Activated CD4-positive, alpha-beta T cell treated with anti-CD3 and anti-CD28 coated beads, Interleukin-10, Interleukin-2, amounts not matched to agents 100 ng/mL and 50 ng/mL, durations not matched to agents 16 hours and 8 hours (primary cell): ENCODE measurements at regions not wholly inside any gene's neighbourhood (a gene's known extent, or its start where the extent isn't known, plus 50 kb on each side); places are given as distances from the start of the nearest gene placed in this dataset.
A peak's percentile ranks its signal among the peaks of the same experiment; 100 is the strongest.
"Not testable (repeated sequence)": the region's sequence is repeated elsewhere in the genome, so short reads cannot be mapped to it uniquely, and the experiment has no call there.

ENCODE experiments used
- DNase-seq: peaks from one replicate; pipeline ENCODE4 v3.0.0-alpha.2; 2020

DNA sequence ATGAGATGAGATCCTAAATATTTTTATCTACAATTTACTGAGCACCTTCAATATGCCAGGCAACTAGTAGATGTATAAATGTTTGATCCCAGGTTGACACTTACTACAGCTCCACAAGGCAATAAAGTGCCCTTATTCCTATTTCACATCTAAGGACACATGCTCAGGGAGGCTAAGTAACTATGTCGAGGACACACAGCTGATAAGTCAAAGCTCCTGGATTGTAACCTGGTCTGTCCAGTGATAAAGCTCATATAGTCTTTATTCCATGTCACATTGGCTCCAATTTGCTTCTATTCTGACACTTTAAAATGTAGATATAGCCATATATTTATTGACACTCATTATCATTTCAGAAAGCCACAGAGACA, 93.8 kb upstream of the BMAL1 start:
- no peak for DNase-seq

DNA sequence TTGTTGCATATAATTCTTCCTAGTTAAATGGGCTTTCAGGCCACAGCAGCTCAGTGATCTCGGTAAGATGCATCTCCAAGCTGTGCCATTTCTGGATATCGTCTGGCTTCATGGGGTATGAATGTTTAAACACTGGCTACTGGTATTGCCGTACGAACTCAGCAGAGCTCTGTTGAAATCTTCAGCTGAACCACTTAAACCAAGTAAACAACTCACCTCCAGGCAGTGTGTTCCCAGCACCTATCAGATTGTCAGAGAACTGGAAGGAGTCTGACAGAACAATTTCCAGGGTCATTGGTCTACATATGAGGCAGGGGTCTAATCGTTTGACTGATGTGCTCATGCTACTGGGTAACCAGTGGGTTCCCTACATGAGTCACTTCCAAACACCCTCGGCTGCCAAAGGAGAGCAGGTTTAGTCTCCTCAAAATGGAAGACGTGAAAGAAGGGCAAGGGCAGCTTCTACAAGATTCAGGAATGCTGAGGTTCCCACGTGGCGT, 93.2 kb upstream of the BMAL1 start:
- DNase-seq, result no peak

DNA sequence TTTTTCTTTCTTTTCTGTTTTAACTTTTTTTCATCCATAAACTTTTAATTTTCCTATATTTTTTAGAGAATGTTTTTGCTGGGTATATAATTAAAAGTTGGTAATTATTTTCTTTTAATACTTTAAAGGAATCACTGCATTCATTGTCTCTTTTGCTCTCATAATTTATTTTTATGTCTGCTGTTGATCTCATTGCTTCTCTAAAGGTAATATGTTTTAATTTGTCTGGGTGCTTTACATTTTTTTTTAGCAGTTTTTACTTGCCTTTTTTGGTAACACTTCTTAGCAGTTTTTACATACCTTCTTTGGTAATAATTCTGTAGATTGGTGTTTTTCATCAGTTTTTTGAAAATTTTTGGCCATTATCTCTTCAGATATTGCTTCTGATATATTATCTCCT, 89.4 kb upstream of the BMAL1 start:
- DNase-seq, result no peak

DNA sequence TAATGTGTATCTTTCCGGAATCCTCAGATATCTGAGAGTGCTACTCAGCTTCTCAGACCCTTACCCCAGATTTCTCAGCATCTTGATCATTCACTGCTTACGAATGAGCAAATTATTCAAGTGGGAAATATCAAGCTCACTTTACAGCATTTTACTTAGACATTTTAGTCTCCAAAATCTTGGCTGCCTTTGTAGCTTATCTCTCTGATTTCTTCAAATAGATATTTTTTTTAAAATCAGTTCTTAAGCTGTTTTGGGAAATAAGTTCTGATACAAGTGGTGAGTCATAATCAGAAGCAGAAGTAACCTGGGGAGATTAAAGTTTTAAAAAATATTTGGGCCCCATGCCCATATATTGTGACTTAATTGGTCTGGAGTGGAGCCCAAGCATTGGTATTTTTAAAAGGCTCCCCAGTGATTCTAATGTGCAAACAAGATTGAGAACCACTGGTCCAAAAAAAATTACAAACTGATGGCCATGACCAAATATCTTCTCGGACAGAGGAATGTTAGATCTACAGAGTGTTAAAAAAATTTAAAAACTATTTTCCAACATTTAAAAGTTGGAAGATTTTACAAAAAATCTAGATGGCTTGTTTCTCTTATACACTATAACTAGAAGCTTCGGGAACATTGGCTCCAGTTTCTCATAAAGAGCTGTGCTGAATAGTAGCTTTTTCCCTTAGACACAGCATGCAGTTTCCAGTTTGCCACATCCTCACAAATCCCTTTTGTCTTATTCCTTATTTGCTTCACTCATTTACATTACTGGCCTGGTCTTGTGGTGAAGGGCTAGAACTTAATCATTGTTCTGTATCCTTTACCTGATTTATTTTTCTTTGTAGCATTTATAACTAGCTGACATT, 87.8 kb upstream of the BMAL1 start:
- no peak for DNase-seq

DNA sequence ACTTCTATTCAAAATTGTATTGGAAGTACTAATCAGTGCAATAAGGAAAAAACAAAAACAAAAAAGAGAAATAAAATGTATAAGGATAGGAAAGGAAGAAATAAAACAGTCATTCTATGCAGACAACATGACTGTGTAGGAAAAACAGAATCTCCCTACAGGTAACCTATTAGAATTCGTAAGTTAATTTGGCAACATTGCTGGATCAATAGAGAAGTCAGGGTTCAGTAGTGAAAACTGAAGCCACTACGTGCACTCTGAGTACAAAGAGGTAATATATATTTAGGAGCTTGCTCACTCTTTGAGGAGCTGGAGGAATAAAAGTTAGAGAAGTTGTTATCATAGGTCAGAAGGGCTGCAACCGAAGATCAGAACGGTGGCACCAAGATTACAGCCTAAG, 84.0 kb upstream of the BMAL1 start:
- no peak for DNase-seq

DNA sequence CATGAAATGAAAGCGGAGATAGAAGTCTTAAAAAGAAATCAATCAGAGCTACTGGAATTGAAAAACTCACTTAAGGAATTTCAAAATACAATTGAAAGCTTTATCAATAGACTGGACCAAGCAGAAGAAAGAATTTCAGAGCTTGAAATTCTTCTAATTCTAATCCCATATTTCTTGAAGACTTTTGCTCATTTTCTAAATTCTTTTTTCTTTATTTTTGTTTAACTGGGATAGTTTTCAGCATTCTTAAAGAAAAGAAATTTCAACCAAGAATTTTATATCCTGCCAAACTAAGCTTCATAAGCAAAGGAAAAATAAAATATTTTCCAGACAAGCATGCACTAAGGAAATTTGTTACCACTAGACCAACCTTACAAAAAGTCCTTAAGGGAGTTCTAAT, 80.2 kb upstream of the BMAL1 start:
- not testable (repeated sequence) for DNase-seq

DNA sequence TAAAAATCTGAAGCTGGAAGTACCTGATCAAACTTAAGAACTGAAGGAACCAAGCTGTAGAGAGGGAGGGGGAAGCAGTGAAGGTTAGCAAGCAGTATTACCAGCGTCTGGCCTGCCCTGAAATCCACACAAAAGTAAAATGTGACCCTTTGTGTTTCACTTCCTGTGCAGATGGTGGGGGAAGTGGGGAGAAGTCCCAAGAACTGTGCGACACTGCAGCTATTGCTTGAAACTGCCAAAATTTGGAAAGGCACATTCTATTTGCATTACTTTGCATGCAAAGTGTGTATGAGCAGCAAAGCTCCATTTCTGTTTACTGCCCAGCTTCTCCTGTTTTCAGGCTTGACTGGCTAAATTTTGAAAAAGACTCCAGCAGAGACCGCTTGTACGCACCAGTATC, 72.1 kb upstream of the BMAL1 start:
- peak; percentile 36 for DNase-seq

DNA sequence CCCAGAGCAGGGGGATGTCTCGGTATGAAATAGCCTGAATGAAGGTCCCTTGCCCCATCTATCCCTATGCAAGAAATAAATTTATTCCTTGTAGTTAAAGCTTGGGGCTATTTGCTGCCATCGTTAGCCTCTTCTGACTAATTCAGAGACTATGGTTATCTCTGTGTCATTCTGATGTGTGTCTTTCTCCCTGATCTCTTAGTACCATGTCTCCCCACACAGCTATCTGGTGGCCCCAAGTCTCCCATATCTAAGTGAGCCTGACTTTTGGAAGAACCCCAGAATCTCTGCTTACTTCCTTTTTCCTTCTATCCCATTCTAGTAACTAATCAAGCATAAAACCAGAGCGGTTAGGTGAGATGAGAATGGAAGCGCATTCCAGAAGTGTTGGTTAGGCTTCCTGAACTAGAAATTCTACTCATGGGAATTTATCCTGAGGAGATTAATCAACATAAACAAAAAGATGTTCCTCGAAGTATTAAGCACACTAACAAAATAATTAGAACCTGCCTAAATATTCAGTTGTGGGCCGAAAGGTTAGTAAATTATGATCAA, 71.4 kb upstream of the BMAL1 start:
- DNase-seq, result peak; percentile 55

DNA sequence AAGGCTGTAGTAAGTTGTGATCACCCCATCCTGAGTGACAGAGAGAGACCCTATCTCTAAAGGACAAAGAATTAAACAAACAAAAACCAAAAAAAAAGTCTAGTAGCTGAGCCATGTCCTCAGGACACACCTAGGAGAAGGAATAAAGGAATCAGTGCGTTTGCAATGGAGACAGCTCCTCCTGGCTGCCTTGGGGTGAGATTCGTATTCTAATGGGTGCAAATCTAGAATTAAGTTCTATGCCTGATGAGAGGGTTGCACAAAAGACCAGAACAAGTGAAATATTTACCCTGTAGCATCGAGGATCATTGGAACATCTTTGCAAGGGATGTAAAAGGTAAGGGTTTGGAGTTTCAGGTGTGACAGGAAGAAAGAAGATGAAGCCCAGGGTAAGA, 70.3 kb upstream of the BMAL1 start:
- no peak for DNase-seq

DNA sequence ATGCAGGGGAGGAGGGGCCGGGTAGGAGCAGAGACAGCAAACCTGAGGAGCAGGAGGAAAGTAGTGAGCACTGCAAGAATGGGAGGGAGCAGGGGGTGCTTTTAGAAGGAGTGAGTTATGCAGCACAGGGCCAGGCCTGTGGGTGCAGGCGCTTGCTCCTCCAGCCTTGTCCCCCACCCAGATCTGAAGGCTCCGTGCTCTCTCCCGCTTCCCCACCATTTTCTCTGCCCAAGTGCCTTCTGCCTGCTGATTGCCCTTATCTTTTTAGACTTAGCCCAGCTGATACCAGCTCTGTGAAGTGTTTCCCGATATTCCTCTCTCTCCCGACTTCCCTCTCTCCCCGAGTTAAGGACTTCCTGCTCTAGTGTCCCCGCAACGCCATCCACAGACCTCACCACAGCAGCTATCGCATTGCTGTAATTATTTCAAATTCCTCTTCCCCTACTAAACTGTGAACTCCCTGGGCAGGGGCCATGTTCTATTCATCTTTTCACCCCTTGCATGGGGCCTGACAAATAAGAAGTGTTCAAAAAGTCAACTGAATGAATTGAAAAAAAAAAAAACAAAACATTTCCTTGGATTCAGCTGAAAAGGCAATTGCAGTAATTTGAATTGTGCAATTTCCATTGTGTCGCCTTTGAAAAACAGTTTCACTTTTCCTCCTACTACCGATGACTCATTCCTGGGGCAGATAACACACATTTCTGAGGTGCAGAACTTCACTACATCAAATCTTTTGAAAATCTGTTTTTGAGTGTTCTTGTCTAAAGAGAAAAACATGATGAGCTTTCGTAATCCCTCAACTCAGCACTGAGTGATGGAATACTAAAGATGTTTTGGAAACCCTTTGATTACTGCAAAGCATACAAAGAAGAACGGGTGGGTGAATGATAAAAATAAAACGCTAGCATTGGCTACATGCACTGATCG, 69.7 kb upstream of the BMAL1 start:
- peak; percentile 86 for DNase-seq

DNA sequence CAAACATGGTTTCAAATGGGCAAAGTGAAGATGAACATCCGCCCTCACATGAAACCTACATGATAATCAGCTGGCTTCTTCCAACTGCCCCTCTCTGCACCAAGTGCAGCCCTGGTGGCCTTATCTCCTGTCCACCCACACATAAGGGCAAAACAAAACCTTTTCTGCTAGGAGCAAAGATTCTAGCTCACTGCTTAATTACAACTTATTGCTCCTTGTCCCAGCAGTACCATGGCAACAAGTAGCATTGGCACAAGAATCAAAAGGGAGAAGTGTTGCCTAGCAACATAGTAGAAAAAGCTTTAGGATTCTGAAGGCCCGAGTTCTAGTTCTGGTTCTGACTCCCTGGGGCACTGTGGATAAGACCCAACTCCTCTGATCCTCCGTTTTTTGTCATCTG, 68.7 kb upstream of the BMAL1 start:
- no peak for DNase-seq

DNA sequence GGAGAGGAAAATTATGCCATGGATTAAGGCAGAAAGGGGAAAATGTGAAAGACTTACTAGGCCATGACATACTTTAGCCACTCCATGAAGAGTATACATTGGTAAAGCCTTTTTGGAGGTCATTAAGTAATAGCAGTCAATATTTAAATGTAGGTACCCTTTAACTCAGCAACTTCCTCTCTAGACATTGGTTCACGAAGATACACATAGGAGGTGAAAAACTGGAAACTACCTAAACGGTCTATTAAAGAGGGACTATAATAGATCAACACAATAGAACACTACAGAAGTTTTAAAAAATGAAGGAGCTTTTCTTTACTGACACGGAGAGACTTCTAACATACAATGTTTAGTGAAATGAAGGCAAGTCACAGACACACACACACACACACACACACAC, 68.2 kb upstream of the BMAL1 start:
- no peak for DNase-seq

DNA sequence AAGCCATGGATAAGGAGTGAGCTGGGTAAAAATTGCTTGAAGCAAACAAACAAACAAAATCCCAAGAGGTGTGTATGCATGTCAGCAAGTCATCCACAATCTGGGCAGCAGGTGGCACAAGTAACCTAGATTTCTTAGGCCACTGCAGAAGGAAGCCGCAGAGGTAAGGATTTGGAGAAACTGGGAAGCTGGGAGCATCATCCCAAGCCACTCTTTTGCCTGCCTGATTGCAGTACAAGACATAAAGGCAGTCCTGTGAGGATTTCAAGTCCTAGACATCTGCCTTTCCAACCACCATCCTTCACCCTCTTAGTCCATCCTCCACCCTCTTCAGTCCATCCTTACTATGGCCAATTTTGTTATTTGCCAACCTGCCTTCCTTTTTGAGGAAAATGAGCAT, 67.2 kb upstream of the BMAL1 start:
- peak; percentile 36 for DNase-seq

DNA sequence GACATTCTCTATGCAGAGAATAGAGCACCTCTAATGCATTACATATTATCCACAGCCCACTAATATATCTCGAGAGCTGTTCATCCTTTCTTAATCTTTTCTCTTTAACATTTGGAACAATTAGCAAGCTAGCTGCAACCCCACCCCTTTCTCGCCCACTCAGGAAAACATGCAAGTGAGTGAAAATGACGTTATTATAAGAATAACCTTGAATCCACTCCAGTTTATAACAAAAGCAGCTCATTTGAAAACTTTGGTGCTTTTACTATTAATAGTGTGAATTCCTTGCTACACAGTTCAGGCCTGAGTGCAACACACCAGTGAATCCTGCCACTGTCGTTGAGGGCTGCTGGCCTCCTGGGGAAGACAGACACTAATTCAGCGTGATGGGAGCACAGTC, 63.3 kb upstream of the BMAL1 start:
- no peak for DNase-seq

DNA sequence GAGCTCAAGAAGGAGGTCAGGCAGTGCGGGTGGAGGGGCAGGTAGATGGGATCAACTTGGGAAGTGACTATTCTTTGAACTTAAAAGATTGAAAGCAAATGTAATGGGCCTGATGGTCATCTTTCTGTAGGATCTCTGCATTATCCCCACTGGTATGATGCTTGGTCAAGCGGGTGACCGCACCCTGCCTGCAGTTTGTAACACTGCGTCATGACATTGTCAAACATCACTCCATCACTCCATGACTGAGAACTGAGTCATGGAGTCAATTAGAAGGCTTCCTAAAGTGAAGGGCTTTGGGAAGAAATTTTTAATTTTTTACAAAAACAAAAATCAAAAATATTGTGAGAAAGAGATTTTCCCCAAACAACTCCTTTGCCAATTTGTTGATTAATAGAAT, 62.4 kb upstream of the BMAL1 start:
- DNase-seq, result no peak

DNA sequence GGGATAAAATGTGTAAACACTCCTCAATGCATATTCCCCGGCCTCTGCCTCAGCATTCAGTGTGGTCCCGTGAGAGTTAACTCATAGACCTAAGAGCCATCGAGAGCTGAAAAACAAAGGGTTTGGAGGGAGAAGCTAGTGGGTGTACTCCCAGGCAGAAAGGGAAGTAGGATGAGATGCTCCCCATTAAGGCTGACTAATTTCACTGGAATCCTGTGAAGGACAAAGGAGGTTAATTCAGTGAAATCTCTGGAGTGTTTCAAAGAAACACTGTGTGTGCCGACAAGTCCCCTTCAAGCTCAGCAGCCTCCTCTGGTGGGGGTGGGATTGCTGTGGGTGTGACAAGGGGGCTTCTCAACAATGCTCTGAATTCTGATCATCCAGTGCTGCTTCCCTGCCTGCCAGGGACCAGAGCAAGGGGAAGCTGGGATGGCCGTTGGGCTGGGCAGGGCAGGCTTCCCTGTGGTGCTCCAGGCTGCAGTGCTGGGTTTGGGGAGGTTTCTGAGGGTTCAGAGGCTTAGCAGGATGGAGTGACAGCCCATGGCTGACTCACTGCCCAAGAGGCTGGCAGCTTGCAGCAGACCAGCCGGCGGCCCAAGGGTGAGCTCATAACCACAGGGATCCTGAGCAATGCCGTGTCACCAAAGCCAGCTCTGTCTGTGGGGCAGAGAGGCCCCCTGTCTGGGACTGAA, 61.4 kb upstream of the BMAL1 start:
- peak; percentile 70 for DNase-seq

DNA sequence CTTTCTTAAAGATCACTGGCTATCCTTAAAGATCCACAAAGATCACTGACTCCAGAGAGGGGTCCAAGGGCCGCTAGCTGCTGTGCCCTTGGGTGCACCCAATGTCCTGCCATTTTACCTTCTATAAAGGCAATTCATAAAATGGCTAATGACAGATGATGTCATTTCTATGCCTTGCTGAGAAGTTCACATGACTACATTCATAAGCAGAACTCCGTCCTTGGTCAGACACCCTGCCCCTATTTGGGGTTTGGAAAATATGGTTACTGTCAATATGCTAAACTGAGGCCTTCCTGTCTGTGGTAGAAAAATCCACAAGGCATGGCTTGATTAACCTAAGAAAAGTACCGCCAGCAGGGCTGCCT, 60.9 kb upstream of the BMAL1 start:
- DNase-seq, result peak; percentile 57

DNA sequence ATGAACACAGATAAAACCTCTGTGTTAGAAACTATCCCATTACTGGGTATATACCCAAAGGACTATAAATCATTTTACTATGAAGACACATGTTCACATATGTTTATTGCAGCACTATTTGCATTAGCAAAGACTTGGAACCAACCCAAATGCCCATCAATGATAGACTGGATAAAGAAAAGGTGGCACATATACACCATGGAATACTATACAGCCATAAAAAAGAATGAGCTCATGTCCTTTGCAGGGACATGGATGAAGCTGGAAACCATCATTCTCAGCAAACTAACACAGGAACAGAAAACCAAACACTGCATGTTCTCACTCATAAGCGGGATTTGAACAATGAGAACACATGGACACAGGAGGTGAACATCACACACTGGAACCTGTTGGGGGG, 58.9 kb upstream of the BMAL1 start:
- DNase-seq, result not testable (repeated sequence)

DNA sequence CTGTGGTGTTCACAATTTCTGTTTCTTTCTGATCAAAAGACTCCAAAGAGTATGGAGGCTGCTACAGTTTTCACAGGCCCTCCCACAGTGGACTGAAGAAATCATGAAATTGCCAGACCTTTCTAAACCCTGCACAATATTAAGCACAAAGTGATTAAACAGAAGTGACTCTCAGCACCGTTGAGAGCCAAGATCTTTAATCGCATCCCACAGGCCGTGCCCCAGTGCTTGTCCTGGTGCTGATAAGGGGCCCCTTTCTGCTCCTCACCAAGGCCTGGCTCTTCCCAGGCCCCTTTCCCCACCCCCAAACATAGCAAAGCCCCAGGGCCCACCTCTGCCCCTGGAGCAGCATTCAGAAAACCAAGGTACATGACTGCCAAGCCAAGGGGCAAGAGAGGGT, 57.4 kb upstream of the BMAL1 start:
- no peak for DNase-seq

DNA sequence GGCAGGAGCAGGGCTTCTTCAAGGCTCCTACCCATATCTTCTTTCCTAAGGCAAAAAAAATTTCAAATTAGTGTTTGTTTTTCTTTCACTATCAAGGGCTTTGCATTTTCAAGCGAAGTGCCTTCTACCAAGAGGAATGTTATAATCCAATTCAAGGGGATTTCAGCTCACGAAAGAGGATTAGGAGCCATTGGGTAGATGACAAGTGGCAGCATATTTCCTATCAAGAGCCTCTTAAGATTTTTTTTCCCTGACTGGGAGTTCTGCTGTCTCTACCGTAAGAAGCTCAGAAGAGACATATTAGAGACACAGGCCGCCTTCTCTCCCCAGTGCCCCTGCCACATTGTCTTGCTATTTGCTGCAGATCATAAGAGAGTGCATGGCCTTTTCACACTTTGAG, 55.9 kb upstream of the BMAL1 start:
- no peak for DNase-seq

DNA sequence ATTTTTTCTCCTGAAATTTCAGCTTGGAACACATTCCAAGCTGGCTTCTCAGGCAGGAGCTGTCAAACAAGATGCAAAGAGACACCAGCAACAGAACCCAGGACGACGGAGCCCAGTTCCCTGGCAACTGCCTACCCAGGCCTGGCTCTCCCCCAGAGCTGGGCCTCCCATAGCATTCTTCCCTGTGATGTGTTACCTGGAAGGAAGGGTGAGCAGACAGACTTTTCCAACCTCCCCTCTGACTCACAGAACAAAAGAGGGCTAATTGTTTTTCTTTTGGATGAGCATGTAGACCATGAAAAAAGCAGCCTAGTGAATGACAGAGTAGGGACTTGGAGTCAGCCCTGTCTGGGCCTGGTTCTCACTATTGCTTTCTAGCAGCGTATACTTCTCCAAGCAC, 55.3 kb upstream of the BMAL1 start:
- no peak for DNase-seq

DNA sequence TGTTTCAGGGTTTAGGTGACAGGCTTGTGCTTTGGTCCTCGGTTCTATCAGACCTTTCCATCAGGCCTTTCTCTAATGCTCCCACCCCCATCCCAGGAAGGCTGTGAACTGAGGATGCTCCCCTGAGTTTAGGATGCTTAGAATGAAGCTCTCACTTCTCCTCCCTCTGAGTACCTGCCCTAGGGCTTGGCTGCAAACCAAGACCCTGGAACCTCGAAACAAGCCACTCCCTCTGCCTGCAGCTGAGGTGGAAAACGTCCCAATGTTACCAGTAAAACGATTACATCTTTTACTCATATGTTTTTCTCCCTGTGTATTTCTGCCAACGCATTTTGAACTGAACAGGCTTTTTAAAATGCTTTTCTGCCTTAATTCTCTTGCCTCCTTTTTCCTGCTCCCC, 54.5 kb upstream of the BMAL1 start:
- DNase-seq, result no peak

DNA sequence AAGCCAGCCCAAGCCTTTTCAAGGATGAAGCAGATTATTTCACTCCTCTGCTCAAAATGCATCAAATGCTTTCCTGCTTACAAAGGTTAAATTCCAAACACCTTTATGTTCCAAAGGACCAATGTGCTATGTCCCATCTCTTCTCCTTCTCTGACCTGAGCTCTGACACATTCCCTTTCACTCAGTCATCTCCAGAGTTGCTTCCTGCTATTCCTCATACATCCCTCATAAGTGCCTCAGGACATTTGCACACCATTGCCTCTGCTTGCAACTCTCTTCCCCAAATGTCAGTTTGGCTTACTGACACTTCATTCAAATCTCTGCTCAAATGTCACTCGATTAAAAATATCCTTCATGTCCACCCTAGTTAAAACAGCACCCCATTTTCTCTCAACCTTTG, 53.3 kb upstream of the BMAL1 start:
- DNase-seq, result no peak
